ENCODE measurements at regions not wholly inside any gene's neighbourhood (a gene's known extent, or its start where the extent isn't known, plus 50 kb on each side); places are given as distances from the start of the nearest gene placed in this dataset.
"Not testable (repeated sequence)": the region's sequence is repeated elsewhere in the genome, so short reads cannot be mapped to it uniquely, and the experiment has no call there.

DNA sequence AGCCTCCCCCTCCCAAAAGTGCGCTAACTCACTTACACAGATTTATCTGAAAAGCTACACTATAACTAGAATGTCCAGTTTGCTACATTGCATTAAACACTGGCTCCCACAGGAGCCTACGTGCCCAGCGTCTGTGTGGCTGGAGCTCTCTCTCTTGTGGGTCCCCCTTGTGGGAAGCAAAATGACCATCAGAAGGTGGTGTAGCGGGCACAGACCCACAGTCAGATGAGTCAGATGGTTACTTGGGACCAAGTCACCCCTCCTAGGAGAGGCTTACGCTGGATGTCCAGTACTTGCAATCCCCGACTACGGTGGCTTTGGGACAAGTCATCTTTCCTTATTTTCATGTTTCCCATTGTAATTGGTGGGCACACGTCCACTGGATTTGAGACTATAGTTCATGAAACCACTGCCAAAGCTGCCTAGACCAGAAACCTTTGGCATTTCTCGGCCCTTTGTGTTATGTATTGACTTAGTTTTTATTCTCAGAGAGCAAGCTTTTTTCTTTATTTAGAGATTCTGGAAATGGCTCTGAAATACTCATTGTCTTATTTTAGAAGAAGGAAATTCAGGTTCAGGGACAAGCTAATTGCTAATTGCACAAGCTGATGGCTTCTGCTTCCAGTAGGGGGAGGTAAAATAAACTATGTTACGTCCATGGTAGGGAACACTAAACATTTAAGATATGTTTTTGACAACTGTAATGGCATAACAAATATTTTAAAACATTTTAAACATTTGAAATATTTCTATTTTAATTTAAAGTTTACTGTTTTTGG, 137.8 kb upstream of the GRK3 start:
- 70 to 72% methylated on average over 9 of the region's 10 CpGs for WGBS, 2 donors

DNA sequence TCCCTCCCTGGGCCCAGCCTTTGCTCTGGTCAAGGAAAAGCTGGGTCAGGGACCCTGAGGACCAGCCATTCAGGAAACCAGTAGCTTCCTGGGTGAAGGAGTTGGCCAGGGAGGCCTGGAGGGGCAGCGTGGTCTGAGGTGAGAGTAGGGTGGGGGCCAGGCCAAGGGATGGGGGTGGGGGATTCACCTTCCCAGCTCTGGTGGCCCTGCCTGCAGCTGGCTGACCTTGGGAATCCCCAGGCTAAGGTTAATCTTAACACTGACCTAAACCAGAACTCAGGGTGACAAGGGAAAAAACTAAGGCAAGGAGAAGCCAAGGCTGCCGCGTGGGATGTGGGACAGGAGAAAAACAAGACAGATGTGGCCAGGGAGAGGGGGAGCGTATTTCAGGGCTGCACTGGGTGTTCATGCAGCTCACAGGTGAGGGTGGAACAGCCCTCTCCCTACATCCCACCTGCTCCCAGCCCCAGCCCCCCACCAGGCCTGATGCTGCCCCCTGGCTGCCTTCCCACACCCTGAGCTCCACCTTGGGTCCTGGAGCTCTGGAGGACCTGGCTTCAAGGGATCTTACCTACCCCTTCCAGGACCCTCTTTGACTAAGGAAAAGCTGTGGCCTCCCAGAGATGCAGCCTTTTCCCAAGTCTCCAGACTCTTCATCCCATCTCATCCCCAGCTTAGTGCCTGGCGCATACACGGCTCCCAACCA, 132.7 kb upstream of the GRK3 start:
- H3K36me3 ChIP-seq (ENCODE audit: low read depth, missing control alignments); H3K27me3 ChIP-seq; H3K4me1 ChIP-seq; DNase-seq; H3K9me3 ChIP-seq; intact Hi-C loops (cut with DNase I; ENCODE audit: low total_unique reads); H3K4me3 ChIP-seq; H3K27ac ChIP-seq: not testable (repeated sequence)
- whole genome bisulfite sequencing, 2 donors: 67 to 88% methylated on average over 1 to 3 of the region's 6 CpGs

More for the DNA sequence above, 137.8 kb upstream of the GRK3 start:
- TF ChIP-seq CTCF (IDR thresholded peaks at IDR 0.05): peak in 1 of 3 experiments; percentile 9
- H3K27ac ChIP-seq; H3K36me3 ChIP-seq (ENCODE audit: low read depth, missing control alignments); intact Hi-C loops (cut with DNase I; ENCODE audit: low total_unique reads); H3K4me3 ChIP-seq; H3K4me1 ChIP-seq; H3K27me3 ChIP-seq; DNase-seq; H3K9me3 ChIP-seq: not testable (repeated sequence)

GRCh38 chr22:25433381-25433970, 131.0 kb upstream of the GRK3 start:
- WGBS, 2 donors: 83 to 84% methylated on average over 8 of the region's 8 CpGs
- H3K9me3 ChIP-seq; DNase-seq; H3K27ac ChIP-seq; H3K4me1 ChIP-seq; H3K27me3 ChIP-seq; intact Hi-C loops (cut with DNase I; ENCODE audit: low total_unique reads); H3K4me3 ChIP-seq; H3K36me3 ChIP-seq (ENCODE audit: low read depth, missing control alignments): not testable (repeated sequence)

GRCh38 chr22:25437414-25438160, 126.9 kb upstream of the GRK3 start:
- WGBS, 2 donors: 64 to 74% methylated on average over 8 of the region's 8 CpGs
- intact Hi-C loops (cut with DNase I; ENCODE audit: low total_unique reads): no loop called here
- no peak for DNase-seq
- no peaks in the 10 kb centered on the region for H3K9me3 ChIP-seq
- no peaks in the 10 kb centered on the region for H3K4me1 ChIP-seq
- no peaks in the 10 kb centered on the region for H3K36me3 ChIP-seq (ENCODE audit: low read depth, missing control alignments)
- no peak overlapping the region for H3K4me3 ChIP-seq
- H3K27me3 ChIP-seq: no peaks in the 10 kb centered on the region
- TF ChIP-seq CTCF (IDR thresholded peaks at IDR 0.05): no peak
- no peak for TF ChIP-seq POLR2A (IDR thresholded peaks at IDR 0.05)
- no peak overlapping the region for H3K27ac ChIP-seq

DNA sequence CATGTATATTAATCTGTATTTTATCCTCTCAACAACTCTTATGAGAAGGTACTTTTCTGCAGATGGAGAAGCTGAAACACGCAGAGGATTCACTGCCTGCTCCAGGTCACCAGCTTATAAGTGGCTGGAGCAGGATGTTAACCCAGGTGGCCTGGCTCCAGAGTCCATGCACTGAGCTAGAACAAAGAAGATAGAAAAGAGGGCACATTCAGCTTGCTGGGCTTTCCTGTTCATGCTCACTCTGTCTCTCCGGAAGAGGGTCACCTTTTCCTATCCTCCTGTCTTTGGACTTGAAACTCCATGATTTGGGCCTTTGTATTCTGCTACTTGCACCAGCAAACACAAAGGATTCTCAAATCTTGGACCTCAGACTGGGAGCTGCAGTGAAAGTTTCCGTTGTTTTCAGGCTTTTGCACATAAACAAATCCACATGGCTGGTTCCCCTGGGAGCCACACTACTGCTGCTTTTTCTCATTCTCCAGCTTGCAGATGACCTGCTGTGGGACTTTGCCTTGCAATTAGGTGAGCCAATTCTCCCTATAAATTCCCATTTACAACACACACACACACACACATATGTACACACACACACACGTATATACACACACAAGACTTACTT, 117.3 kb upstream of the GRK3 start:
- WGBS, 2 donors: 12 to 30% methylated on average over 4 of the region's 4 CpGs
- H3K27ac ChIP-seq: no peak overlapping the region
- no peaks in the 10 kb centered on the region for H3K27me3 ChIP-seq
- TF ChIP-seq CTCF (IDR thresholded peaks at IDR 0.05): no peak
- TF ChIP-seq POLR2A (IDR thresholded peaks at IDR 0.05): no peak
- no peaks in the 10 kb centered on the region for H3K36me3 ChIP-seq (ENCODE audit: low read depth, missing control alignments)
- peaks cover 25% of the 10 kb centered on the region for H3K4me1 ChIP-seq
- H3K4me3 ChIP-seq: no peak overlapping the region
- no peaks in the 10 kb centered on the region for H3K9me3 ChIP-seq
- no peak for DNase-seq
- intact Hi-C loops (cut with DNase I; ENCODE audit: low total_unique reads): no loop called here
